Endothelial cell (in vitro differentiated cells): ENCODE measurements at regions not wholly inside any gene's neighbourhood (a gene's known extent, or its start where the extent isn't known, plus 50 kb on each side); places are given as distances from the start of the nearest gene placed in this dataset.

Source experiments
- DNase-seq: peaks from one replicate; pipeline ENCODE4 v3.0.0; 2021; ENCODE audit warnings: low spot score
- H3K27ac Mint-ChIP-seq: one replicate; pipeline ENCODE4 v1.8.0; 2021; ENCODE audit warnings: mixed read lengths, inconsistent platforms; ENCODE audit not compliant: unreplicated experiment
- H3K27me3 Mint-ChIP-seq: one replicate; pipeline ENCODE4 v1.8.0; 2021; ENCODE audit warnings: mild to moderate bottlenecking, moderate library complexity, mixed read lengths, inconsistent platforms; ENCODE audit not compliant: unreplicated experiment
- H3K36me3 Mint-ChIP-seq: one replicate; pipeline ENCODE4 v1.8.0; 2021; ENCODE audit warnings: mild to moderate bottlenecking, low read depth, mixed read lengths, inconsistent platforms; ENCODE audit not compliant: unreplicated experiment
- H3K4me1 Mint-ChIP-seq: one replicate; pipeline ENCODE4 v1.8.0; 2021; ENCODE audit warnings: mild to moderate bottlenecking, mixed read lengths, inconsistent platforms; ENCODE audit not compliant: unreplicated experiment
- H3K4me3 Mint-ChIP-seq: one replicate; pipeline ENCODE4 v1.8.0; 2021; ENCODE audit warnings: mild to moderate bottlenecking, mixed read lengths, inconsistent platforms; ENCODE audit not compliant: unreplicated experiment
- H3K9me3 Mint-ChIP-seq: one replicate; pipeline ENCODE4 v1.8.0; 2021; ENCODE audit warnings: mixed read lengths, inconsistent platforms; ENCODE audit not compliant: unreplicated experiment
- TF ChIP-seq, protein P1 (sequence below): fragments of 200-600 bp; sonication (generic); IDR thresholded peaks from one replicate; pipeline ENCODE4 v1.5.0; 2021; ENCODE audit warnings: antibody characterized with exemption; ENCODE audit not compliant: unreplicated experiment

DNA sequence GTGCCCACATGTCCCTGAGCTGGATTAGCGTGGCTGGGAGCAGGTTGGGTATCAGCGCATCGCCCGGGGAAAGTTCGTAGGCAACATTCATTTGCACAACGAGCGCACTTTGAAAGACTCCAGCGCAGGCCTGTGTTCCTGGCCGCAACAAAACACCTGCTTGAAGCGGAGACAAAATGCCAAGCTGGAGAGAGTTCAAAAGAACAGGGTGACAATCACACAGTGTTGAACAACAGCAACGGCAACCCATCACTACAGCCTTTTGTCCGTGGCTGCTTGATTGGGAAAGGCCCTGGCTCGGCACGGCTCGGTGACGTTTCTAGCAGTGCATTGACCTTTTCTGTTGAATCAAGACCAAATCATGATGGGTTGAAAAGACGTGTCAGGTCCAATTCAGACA lies 336.3 kb downstream of the IRX1 start:
- Mint-ChIP-seq H3K4me1 (no peaks in the 10 kb centered on the region), H3K36me3 (no peaks in the 10 kb centered on the region), H3K27ac (no peak overlapping the region), H3K4me3 (no peak overlapping the region), H3K9me3 (peaks cover 4% of the 10 kb centered on the region), H3K27me3 (no peaks in the 10 kb centered on the region)
- TF ChIP-seq, protein P1, sequence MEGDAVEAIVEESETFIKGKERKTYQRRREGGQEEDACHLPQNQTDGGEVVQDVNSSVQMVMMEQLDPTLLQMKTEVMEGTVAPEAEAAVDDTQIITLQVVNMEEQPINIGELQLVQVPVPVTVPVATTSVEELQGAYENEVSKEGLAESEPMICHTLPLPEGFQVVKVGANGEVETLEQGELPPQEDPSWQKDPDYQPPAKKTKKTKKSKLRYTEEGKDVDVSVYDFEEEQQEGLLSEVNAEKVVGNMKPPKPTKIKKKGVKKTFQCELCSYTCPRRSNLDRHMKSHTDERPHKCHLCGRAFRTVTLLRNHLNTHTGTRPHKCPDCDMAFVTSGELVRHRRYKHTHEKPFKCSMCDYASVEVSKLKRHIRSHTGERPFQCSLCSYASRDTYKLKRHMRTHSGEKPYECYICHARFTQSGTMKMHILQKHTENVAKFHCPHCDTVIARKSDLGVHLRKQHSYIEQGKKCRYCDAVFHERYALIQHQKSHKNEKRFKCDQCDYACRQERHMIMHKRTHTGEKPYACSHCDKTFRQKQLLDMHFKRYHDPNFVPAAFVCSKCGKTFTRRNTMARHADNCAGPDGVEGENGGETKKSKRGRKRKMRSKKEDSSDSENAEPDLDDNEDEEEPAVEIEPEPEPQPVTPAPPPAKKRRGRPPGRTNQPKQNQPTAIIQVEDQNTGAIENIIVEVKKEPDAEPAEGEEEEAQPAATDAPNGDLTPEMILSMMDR, result no peak
- no peak for DNase-seq

- TF ChIP-seq, protein P1, result no peak
- no peak overlapping the region for H3K27ac Mint-ChIP-seq
- H3K4me1 Mint-ChIP-seq, result no peaks in the 10 kb centered on the region
- no peaks in the 10 kb centered on the region for H3K36me3 Mint-ChIP-seq
- H3K9me3 Mint-ChIP-seq, result peaks cover 4% of the 10 kb centered on the region
- DNase-seq, result no peak
- H3K27me3 Mint-ChIP-seq, result no peaks in the 10 kb centered on the region
- no peak overlapping the region for H3K4me3 Mint-ChIP-seq
These were observed 337.9 kb downstream of the IRX1 start for GRCh38 chr5:3933536-3933935.

DNA sequence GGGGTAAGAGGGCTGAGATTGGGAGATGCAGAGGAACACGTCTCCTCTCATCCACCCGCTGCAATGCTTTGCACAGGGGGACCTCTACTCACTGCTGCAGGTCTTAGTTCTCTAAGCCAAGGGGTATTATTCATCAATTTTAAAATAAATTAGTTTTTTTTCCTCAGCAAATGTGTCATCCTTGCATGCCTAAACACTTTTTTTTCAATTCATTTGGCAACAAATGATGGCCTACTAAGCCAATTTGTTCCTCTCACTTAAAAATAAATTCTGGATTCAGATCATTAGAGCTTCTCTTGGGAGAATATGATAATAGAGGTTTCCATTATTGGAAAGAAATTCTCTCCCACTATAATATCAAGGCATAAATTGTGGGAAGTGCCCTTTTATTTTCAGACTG lies 338.3 kb downstream of the IRX1 start:
- no peaks in the 10 kb centered on the region for H3K27me3 Mint-ChIP-seq
- H3K36me3 Mint-ChIP-seq, result no peaks in the 10 kb centered on the region
- H3K4me3 Mint-ChIP-seq, result no peak overlapping the region
- H3K4me1 Mint-ChIP-seq, result no peaks in the 10 kb centered on the region
- no peak overlapping the region for H3K27ac Mint-ChIP-seq
- TF ChIP-seq, protein P1, result no peak
- H3K9me3 Mint-ChIP-seq, result peaks cover 4% of the 10 kb centered on the region
- DNase-seq, result no peak

DNA sequence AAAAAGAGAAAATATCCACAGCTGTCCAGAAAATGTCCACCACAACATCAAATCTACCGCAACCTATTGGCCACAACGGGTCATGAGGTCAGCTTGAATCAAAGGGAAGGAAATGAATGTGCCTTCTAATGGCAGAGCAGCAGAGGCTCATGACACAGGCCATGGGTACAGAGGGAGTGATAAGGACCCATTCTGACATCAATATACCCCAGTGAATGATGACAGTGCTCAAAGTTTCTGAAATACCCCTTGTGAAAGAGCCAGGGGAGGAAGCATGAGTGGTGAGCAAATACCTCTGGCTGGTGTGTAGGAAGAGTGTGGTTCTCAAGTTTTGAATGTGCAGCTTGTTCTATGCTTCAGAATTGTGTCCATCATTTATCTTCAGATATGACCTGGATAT lies 348.2 kb downstream of the IRX1 start:
- H3K4me1 Mint-ChIP-seq, result peaks cover 8% of the 10 kb centered on the region
- TF ChIP-seq, protein P1, result no peak
- no peak overlapping the region for H3K4me3 Mint-ChIP-seq
- H3K9me3 Mint-ChIP-seq, result peaks cover 4% of the 10 kb centered on the region
- no peaks in the 10 kb centered on the region for H3K36me3 Mint-ChIP-seq
- no peaks in the 10 kb centered on the region for H3K27me3 Mint-ChIP-seq
- H3K27ac Mint-ChIP-seq, result no peak overlapping the region
- no peak for DNase-seq

- H3K4me1 Mint-ChIP-seq, result peaks cover 8% of the 10 kb centered on the region
These were observed 349.3 kb downstream of the IRX1 start for GRCh38 chr5:3944930-3945329.

More at GRCh38 chr5:3944930-3945329, 349.3 kb downstream of the IRX1 start:
- TF ChIP-seq, protein P1, result no peak
- no peak for DNase-seq
- Mint-ChIP-seq H3K27me3 (no peaks in the 10 kb centered on the region), H3K4me3 (no peak overlapping the region), H3K9me3 (peaks cover 4% of the 10 kb centered on the region), H3K36me3 (no peaks in the 10 kb centered on the region), H3K27ac (no peak overlapping the region)
